B cell (primary cell): ENCODE measurements at regions not wholly inside any gene's neighbourhood (a gene's known extent, or its start where the extent isn't known, plus 50 kb on each side); places are given as distances from the start of the nearest gene placed in this dataset.

Source experiments
- EZH2 ChIP-seq: IDR thresholded peaks from 2 replicates; pipeline ENCODE4 v1.6.1; 2012; ENCODE audit warnings: borderline replicate concordance, low read depth, mild to moderate bottlenecking, moderate library complexity, low read length; ENCODE audit not compliant: insufficient read depth, poor library complexity, severe bottlenecking
- TF ChIP-seq, protein P1 (sequence below): fragments of 200-600 bp; IDR thresholded peaks from one replicate; pipeline ENCODE4 v1.8.0; 2022; ENCODE audit warnings: antibody characterized with exemption, mild to moderate bottlenecking

GRCh38 chr18:73880387-73880786, 267.2 kb downstream of the FBXO15 start:
- no peak for TF ChIP-seq EZH2
- TF ChIP-seq, protein P1, sequence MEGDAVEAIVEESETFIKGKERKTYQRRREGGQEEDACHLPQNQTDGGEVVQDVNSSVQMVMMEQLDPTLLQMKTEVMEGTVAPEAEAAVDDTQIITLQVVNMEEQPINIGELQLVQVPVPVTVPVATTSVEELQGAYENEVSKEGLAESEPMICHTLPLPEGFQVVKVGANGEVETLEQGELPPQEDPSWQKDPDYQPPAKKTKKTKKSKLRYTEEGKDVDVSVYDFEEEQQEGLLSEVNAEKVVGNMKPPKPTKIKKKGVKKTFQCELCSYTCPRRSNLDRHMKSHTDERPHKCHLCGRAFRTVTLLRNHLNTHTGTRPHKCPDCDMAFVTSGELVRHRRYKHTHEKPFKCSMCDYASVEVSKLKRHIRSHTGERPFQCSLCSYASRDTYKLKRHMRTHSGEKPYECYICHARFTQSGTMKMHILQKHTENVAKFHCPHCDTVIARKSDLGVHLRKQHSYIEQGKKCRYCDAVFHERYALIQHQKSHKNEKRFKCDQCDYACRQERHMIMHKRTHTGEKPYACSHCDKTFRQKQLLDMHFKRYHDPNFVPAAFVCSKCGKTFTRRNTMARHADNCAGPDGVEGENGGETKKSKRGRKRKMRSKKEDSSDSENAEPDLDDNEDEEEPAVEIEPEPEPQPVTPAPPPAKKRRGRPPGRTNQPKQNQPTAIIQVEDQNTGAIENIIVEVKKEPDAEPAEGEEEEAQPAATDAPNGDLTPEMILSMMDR: no peak
